ENCODE measurements at regions not wholly inside any gene's neighbourhood (a gene's known extent, or its start where the extent isn't known, plus 50 kb on each side); places are given as distances from the start of the nearest gene placed in this dataset.

DNA sequence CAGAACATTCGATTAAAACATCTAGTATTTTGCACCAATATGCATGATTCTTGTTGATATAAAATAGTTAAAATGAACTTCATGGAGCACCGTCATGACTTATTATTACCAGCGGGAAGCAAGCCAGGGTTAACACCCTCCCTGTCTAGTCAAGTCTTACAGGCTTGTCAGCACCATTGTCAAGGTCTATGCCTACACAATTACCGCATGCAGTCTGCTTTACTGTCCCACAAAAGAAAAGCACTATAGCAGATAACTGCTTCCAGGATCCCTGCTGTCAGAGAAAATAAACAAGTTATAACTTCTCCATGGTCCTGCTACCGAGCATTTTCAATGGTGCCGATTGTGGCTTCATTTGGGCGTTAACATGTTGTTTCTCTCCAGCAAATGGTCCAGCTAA, 968.0 kb upstream of the FAM98A start:
- H3K27ac ChIP-seq (ENCODE audit: low read length), result no peak overlapping the region
- no peaks in the 10 kb centered on the region for H3K27me3 ChIP-seq (ENCODE audit: insufficient read depth, low read length)
- H3K4me1 ChIP-seq (ENCODE audit: insufficient read depth, low read length), result no peaks in the 10 kb centered on the region
- no peaks in the 10 kb centered on the region for H3K9me3 ChIP-seq (ENCODE audit: insufficient read depth, low read depth, low read length)
- H3K4me3 ChIP-seq (ENCODE audit: low read length), result no peak overlapping the region
- H3K9ac ChIP-seq (ENCODE audit: low read depth, low read length), result no peak overlapping the region
- H3K36me3 ChIP-seq (ENCODE audit: insufficient read depth, low read depth, low read length), result no peaks in the 10 kb centered on the region

DNA sequence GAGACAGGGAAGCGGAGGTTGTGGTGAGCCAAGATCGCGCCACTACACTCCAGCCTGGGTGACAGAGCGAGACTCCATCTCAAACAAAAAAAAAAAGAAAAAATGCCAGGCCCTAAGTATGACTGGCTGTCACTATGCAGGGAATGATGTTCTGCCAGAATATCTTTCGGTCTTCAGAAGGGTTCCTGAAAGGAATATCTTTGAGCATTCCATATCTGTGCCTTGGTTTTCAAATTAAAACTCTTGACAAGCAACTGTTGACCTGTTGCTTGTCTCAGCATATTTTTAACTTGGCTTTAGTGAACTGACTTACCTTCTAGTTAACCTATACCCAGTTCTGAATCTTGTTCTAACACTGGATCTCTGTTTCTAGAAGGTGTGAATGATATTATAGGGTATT, 953.2 kb upstream of the FAM98A start:
- Histone ChIP-seq H3K9me3 (ENCODE audit: insufficient read depth, low read depth, low read length) (no peaks in the 10 kb centered on the region), H3K9ac (ENCODE audit: low read depth, low read length) (no peak overlapping the region), H3K36me3 (ENCODE audit: insufficient read depth, low read depth, low read length) (no peaks in the 10 kb centered on the region), H3K4me3 (ENCODE audit: low read length) (no peak overlapping the region), H3K27ac (ENCODE audit: low read length) (no peak overlapping the region), H3K4me1 (ENCODE audit: insufficient read depth, low read length) (no peaks in the 10 kb centered on the region), H3K27me3 (ENCODE audit: insufficient read depth, low read length) (no peaks in the 10 kb centered on the region)

DNA sequence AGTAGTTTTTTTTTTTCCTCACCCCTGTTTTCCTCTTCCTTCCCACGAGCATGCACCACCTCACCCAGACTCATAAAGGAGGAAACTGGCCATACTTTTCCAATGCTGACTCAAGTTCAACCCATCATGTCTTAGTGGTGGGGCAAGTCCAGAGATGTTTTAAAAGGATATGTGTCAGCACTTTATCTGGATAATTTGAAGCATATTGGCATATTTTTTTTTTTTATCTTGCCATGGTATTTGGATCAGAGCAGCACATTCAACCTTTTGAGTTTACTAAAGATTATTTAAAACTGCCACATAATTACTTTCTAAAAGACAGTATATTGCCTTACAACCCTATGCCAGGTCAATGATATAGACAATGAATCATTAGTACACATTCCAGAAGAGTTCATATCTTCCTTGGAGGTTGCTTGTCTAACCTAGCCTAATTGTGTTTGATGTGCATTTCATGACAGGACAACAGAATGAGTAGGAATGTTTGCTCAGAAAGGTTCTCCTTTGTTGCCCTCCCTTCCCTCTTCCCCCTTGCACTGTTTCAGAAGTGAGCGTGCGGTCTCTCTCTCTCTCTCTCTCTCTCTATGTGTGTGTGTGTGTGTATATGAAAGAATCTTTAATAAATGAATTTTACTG, 950.7 kb upstream of the FAM98A start:
- no peaks in the 10 kb centered on the region for H3K9me3 ChIP-seq (ENCODE audit: insufficient read depth, low read depth, low read length)
- H3K36me3 ChIP-seq (ENCODE audit: insufficient read depth, low read depth, low read length), result no peaks in the 10 kb centered on the region
- H3K27me3 ChIP-seq (ENCODE audit: insufficient read depth, low read length), result no peaks in the 10 kb centered on the region
- H3K27ac ChIP-seq (ENCODE audit: low read length), result no peak overlapping the region
- no peak overlapping the region for H3K9ac ChIP-seq (ENCODE audit: low read depth, low read length)
- H3K4me3 ChIP-seq (ENCODE audit: low read length), result no peak overlapping the region
- H3K4me1 ChIP-seq (ENCODE audit: insufficient read depth, low read length), result no peaks in the 10 kb centered on the region

DNA sequence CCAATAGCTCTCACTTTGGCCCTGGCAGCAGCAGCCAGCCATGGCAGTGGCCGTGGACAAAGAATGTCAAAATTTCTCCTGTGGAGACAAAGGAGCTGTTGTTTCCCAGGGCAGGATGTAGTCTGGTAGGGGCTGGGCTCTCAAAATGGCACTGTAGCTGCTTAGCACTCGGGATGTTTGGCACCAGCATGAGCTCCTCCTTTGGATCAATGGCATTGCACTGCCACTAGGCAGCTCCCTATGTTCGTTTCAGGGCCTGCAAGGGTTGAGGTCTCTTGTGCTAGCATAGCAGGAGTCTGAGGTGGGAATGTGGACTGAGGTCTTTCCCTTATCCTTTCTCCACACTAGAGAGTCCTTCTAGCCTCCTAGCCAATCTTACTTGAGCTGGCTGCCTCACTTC, 948.8 kb upstream of the FAM98A start:
- no peaks in the 10 kb centered on the region for H3K36me3 ChIP-seq (ENCODE audit: insufficient read depth, low read depth, low read length)
- no peaks in the 10 kb centered on the region for H3K27me3 ChIP-seq (ENCODE audit: insufficient read depth, low read length)
- no peaks in the 10 kb centered on the region for H3K9me3 ChIP-seq (ENCODE audit: insufficient read depth, low read depth, low read length)
- no peak overlapping the region for H3K4me3 ChIP-seq (ENCODE audit: low read length)
- no peaks in the 10 kb centered on the region for H3K4me1 ChIP-seq (ENCODE audit: insufficient read depth, low read length)
- H3K9ac ChIP-seq (ENCODE audit: low read depth, low read length), result no peak overlapping the region
- no peak overlapping the region for H3K27ac ChIP-seq (ENCODE audit: low read length)

DNA sequence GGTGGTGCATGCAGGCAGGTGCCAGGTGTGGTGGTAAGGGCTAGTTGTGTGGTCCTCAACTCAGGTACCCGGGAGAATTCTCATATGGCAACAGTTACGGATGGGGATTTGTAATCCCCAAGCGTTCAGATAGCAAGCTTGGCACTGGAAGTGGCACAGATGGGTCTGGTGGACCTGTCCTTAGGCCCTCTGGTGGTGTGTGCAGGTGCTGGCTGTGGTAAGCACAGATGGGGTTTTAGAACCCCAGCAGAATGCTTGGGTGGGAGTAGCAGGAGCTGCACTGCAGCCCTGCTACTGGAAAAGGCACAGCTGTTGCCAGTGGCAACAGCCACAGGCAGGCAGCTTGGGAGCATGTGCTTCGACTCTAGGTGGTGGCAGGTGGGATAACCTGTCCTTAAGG, 948.2 kb upstream of the FAM98A start:
- Histone ChIP-seq H3K4me3 (ENCODE audit: low read length) (no peak overlapping the region), H3K27ac (ENCODE audit: low read length) (no peak overlapping the region), H3K36me3 (ENCODE audit: insufficient read depth, low read depth, low read length) (no peaks in the 10 kb centered on the region), H3K9ac (ENCODE audit: low read depth, low read length) (no peak overlapping the region), H3K9me3 (ENCODE audit: insufficient read depth, low read depth, low read length) (no peaks in the 10 kb centered on the region), H3K4me1 (ENCODE audit: insufficient read depth, low read length) (no peaks in the 10 kb centered on the region), H3K27me3 (ENCODE audit: insufficient read depth, low read length) (no peaks in the 10 kb centered on the region)

DNA sequence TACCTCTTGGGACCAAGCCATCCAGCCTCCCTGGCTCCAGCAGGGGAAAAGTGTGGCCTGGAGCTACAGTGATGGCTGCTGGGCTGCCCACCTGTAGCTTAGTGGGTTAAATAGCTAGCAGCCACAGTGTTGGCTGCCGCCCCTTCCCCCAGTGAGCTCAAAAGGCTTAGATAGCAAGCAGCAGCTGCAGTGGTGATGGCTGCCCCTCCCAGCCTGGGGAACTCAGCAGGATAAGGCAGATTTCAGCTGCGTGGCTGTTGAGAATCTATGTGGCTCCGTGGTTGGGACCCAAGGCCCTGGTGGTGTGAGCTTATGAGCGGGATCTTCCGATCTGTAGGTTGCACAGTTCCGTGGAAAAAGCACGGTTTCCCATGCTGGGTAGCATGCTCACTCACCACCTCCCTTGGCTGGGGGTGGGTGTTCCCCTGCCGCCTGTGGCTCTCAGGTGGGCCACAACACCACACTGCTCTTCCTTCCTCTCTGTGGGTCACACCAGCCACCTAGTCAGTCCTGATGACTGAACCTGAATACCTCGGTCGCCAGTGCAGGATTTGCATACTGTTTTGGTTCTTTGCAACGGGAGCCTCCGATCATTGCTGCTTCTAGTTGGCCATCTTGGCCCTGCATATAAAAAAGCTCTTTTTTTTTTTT, 946.5 kb upstream of the FAM98A start:
- no peak overlapping the region for H3K4me3 ChIP-seq (ENCODE audit: low read length)
- H3K27ac ChIP-seq (ENCODE audit: low read length), result no peak overlapping the region
- H3K9ac ChIP-seq (ENCODE audit: low read depth, low read length), result no peak overlapping the region
- H3K36me3 ChIP-seq (ENCODE audit: insufficient read depth, low read depth, low read length), result no peaks in the 10 kb centered on the region
- no peaks in the 10 kb centered on the region for H3K27me3 ChIP-seq (ENCODE audit: insufficient read depth, low read length)
- no peaks in the 10 kb centered on the region for H3K9me3 ChIP-seq (ENCODE audit: insufficient read depth, low read depth, low read length)
- H3K4me1 ChIP-seq (ENCODE audit: insufficient read depth, low read length), result no peaks in the 10 kb centered on the region

DNA sequence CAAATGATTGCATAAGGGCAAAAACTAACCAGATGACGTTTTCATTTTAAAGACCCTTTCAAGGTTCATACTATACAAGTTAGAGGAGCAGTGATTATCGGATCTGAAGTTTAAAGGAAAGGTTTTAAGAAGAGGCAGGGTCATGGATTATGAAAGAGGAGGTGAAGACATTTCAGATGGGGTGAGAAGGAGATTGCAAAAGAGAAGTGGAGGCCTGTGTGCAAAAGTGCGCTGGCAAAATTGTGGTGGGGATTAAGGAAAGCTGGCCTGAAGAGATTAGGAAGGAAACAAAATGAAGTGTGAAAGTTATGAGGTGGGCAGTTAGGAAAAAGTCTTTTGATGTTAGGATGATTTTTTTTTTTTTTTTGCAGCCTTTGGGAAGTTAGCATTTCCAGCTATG, 935.7 kb upstream of the FAM98A start:
- no peak overlapping the region for H3K4me3 ChIP-seq (ENCODE audit: low read length)
- no peak overlapping the region for H3K9ac ChIP-seq (ENCODE audit: low read depth, low read length)
- H3K36me3 ChIP-seq (ENCODE audit: insufficient read depth, low read depth, low read length), result no peaks in the 10 kb centered on the region
- H3K9me3 ChIP-seq (ENCODE audit: insufficient read depth, low read depth, low read length), result peaks cover 3% of the 10 kb centered on the region; the same call in 1 of the 2 replicates
- H3K27me3 ChIP-seq (ENCODE audit: insufficient read depth, low read length), result no peaks in the 10 kb centered on the region
- no peak overlapping the region for H3K27ac ChIP-seq (ENCODE audit: low read length)
- H3K4me1 ChIP-seq (ENCODE audit: insufficient read depth, low read length), result no peaks in the 10 kb centered on the region

DNA sequence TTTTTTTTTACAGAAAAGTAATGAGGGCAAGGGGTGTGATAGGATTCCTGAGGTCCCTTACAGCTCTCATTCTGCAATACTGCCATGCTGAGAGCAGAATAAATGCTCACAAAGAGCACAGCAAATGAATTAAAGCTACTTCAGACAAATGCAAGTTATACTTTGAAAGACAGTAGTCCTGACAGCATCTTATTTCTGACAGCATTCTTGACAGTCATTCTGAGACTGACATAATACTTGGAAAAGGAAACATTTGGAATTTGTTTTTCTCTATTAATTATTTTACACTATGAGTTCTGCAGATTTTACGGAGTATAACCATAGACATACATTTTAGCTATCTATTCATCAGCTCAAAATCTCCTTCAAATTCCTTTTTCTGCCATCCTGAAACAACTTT, 935.2 kb upstream of the FAM98A start:
- Histone ChIP-seq H3K4me1 (ENCODE audit: insufficient read depth, low read length) (no peaks in the 10 kb centered on the region), H3K27me3 (ENCODE audit: insufficient read depth, low read length) (no peaks in the 10 kb centered on the region), H3K36me3 (ENCODE audit: insufficient read depth, low read depth, low read length) (no peaks in the 10 kb centered on the region), H3K9me3 (ENCODE audit: insufficient read depth, low read depth, low read length) (no peaks in the 10 kb centered on the region), H3K9ac (ENCODE audit: low read depth, low read length) (no peak overlapping the region), H3K27ac (ENCODE audit: low read length) (no peak overlapping the region), H3K4me3 (ENCODE audit: low read length) (no peak overlapping the region)

DNA sequence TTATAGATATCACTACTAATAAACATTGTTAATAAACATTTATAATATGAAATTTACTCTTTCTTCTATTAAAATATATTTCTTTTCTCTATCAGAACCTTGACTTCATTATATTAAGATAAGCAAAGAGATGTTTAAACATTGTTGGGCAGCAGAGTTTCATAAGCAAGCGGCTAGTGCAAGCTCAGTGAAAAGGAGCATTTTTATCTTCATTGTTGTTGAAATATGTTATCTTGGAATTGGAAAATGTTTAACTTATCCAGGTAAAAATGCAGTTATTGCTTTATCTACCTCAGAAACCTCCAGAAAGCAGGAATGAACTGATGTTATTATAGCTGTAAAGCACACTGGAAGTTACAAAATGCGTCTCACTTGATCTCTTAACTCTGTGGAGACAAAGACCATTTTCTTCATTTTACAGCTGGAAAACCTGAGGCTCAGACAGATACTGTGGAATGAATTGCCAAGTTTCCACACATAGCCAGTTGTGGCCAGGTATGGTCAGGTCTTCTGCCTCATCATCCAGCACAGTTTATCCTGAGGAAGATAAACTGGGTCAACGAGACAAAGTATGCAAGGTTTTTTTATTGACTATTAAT, 934.6 kb upstream of the FAM98A start:
- Histone ChIP-seq H3K9me3 (ENCODE audit: insufficient read depth, low read depth, low read length) (no peaks in the 10 kb centered on the region), H3K9ac (ENCODE audit: low read depth, low read length) (no peak overlapping the region), H3K27ac (ENCODE audit: low read length) (no peak overlapping the region), H3K27me3 (ENCODE audit: insufficient read depth, low read length) (no peaks in the 10 kb centered on the region), H3K4me1 (ENCODE audit: insufficient read depth, low read length) (no peaks in the 10 kb centered on the region), H3K4me3 (ENCODE audit: low read length) (no peak overlapping the region), H3K36me3 (ENCODE audit: insufficient read depth, low read depth, low read length) (no peaks in the 10 kb centered on the region)

DNA sequence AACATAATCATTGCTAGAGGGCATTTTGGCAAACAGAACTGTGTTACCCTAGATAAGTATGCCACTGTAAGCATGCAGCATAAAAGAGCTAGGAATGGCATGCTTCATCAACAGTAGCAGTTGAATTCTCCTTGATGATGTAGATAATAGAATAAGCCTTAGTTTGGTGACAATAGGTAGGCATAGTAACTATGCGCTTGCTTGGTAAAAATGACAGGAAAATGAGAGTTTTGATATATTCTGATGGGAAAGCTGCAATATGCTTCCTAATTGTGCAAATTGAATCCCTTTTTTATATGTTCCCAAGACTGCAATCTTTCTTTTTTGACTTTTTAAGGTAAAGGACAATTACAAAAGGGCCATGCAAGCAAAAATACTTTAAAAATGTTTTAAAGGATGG, 930.9 kb upstream of the FAM98A start:
- Histone ChIP-seq H3K9ac (ENCODE audit: low read depth, low read length) (no peak overlapping the region), H3K4me1 (ENCODE audit: insufficient read depth, low read length) (no peaks in the 10 kb centered on the region), H3K9me3 (ENCODE audit: insufficient read depth, low read depth, low read length) (no peaks in the 10 kb centered on the region), H3K27ac (ENCODE audit: low read length) (no peak overlapping the region), H3K36me3 (ENCODE audit: insufficient read depth, low read depth, low read length) (no peaks in the 10 kb centered on the region), H3K4me3 (ENCODE audit: low read length) (no peak overlapping the region), H3K27me3 (ENCODE audit: insufficient read depth, low read length) (no peaks in the 10 kb centered on the region)

DNA sequence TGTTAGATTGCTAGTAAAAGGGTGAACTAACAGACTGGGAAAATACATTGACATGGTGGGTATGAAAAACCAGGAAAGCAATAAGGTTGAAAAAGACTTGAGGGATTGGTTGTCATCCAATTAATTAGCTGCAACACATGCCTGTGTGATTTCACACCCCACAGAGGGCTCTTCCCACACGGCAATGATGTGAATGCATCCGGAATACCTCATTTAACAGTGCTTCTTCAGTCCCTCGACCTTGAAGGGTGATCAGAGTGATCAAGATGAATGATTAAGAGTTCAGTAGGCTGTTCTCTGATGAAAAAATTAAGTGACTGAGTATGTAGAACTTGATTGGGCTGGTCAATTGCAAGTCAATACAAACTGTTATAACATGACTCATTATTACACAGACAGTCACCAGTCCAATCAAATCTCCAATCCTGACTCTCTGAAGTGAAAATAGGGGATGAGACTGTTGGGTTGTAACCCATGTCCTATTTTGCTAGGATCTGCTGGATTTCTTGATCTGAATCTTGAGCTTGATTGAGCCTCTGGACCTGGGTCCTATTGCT, 924.9 kb upstream of the FAM98A start:
- H3K4me1 ChIP-seq (ENCODE audit: insufficient read depth, low read length), result no peaks in the 10 kb centered on the region
- no peak overlapping the region for H3K27ac ChIP-seq (ENCODE audit: low read length)
- H3K4me3 ChIP-seq (ENCODE audit: low read length), result no peak overlapping the region
- H3K36me3 ChIP-seq (ENCODE audit: insufficient read depth, low read depth, low read length), result no peaks in the 10 kb centered on the region
- no peak overlapping the region for H3K9ac ChIP-seq (ENCODE audit: low read depth, low read length)
- H3K27me3 ChIP-seq (ENCODE audit: insufficient read depth, low read length), result no peaks in the 10 kb centered on the region
- peaks cover 11% of the 10 kb centered on the region; the same call in 1 of the 2 replicates for H3K9me3 ChIP-seq (ENCODE audit: insufficient read depth, low read depth, low read length)

DNA sequence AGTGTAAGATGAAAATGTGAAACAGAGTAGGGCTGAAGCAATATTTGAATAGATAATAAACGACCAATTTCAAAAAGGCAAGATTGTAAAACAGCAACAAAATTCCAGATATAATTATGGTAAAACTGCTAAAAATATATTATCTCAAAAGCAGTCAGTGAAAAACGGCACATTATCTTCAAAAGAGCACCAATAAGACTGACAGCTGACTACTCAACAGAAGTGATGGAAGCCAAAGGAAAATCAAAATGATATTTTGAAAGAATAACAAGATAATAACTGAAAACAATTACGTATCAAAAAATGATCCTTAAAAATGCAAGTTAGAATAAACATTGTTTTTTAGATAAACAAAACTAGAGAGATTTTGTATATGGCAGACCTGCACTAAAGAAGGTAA, 920.6 kb upstream of the FAM98A start:
- H3K27ac ChIP-seq (ENCODE audit: low read length), result no peak overlapping the region
- no peaks in the 10 kb centered on the region for H3K27me3 ChIP-seq (ENCODE audit: insufficient read depth, low read length)
- peaks cover 16% of the 10 kb centered on the region; the same call in 1 of the 2 replicates for H3K9me3 ChIP-seq (ENCODE audit: insufficient read depth, low read depth, low read length)
- H3K4me1 ChIP-seq (ENCODE audit: insufficient read depth, low read length), result no peaks in the 10 kb centered on the region
- H3K4me3 ChIP-seq (ENCODE audit: low read length), result no peak overlapping the region
- H3K9ac ChIP-seq (ENCODE audit: low read depth, low read length), result no peak overlapping the region
- no peaks in the 10 kb centered on the region for H3K36me3 ChIP-seq (ENCODE audit: insufficient read depth, low read depth, low read length)

Measured in iPS-20b (cell line).